Stimulated activated CD4-positive, alpha-beta T cell treated with anti-CD3 and anti-CD28 coated beads, Interleukin-1b, Interleukin-23, amount 100 ng/mL, for 4 hours (primary cell): ENCODE measurements at regions not wholly inside any gene's neighbourhood (a gene's known extent, or its start where the extent isn't known, plus 50 kb on each side); places are given as distances from the start of the nearest gene placed in this dataset.
A peak's percentile ranks its signal among the peaks of the same experiment; 100 is the strongest.
"Not testable (repeated sequence)": the region's sequence is repeated elsewhere in the genome, so short reads cannot be mapped to it uniquely, and the experiment has no call there.

Source experiments
- DNase-seq, 2 donors: peaks; one replicate each; pipeline ENCODE4 v3.0.0-alpha.2; 2020; ENCODE audit warnings: low read depth in 2 of 2

GRCh38 chr2:201946746-201947145 is 86.9 kb upstream of the FZD7 start:
- not testable (repeated sequence) for DNase-seq

DNA sequence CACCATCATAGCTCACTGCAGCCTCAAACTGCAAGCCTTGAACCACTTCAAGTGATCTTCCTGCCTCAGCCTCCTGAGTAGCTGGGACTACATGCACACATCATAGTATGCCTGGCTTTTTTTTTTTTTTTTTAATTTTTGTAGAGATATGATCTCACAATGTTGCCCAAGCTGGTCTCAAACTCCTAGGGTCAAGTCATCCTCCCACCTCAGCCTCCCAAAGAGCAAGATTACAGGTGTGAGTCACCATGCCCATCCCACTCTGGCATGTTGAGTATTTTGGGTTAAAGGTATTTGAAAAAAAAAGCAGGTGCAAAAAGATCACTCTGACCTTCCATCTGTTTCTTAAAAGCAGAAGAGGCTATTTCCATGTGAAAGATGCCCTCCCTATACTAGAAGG is 86.4 kb upstream of the FZD7 start:
- DNase-seq = no peak

DNA sequence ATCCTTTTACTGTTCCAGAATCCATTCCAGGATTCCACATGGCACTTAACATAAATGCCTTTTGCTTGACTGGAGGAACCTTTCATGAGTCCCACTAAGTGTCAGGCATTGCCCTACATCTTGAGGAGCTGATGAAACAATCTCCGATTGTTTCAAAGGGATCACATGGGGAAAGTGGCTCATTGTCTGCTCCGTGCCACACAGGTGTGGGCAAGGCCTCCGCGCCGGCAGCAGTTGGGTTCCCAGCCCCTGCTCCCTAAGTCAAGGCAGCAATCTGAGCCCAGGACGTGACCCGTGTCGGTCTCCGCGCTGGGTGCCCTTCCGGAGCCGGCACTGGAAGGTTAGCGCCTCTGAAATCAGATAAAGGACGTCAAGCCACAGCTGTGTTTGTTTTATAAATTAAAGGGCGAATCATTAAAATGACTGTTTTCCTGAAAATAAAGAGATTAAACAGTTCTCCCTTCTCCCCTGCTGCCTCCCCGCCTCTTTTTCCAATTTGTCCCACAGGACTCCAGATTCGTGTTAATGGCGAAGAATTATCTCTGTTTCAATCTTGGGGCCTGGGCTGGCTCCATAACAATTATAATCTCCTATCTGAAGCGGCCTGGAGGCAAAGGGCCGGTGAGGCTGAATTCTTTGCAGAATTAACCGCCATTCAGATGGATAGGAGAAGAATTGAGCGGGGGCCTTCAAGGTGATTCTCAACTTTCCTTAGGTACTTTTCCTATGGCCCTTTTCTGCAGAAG is 84.3 kb upstream of the FZD7 start:
- DNase-seq = no peak

- no peak for DNase-seq
Observed at GRCh38 chr2:201949927-201950246, 83.8 kb upstream of the FZD7 start.

- no peak for DNase-seq
Observed at GRCh38 chr2:201950606-201951005, 83.0 kb upstream of the FZD7 start.

DNA sequence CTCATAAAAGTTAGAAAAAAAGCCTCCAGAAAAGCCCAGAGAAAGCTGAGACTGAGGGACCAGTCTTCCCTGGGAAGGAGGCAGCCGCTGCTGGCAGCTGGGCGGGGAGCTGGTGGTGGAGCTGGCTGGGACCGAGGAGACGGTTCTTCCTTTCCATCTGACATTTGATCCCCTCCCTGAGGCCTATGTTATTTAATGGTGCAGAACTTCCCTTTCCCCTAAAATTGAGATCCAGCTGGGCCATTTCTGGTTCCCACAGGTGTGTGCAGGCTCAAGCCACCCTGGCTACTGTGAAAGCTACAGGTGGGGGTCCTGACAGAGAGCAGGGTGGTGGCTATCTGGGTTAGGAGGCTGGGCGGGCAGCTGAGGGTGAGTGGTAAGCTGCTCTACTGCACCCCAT is 81.5 kb upstream of the FZD7 start:
- DNase-seq = no peak

DNA sequence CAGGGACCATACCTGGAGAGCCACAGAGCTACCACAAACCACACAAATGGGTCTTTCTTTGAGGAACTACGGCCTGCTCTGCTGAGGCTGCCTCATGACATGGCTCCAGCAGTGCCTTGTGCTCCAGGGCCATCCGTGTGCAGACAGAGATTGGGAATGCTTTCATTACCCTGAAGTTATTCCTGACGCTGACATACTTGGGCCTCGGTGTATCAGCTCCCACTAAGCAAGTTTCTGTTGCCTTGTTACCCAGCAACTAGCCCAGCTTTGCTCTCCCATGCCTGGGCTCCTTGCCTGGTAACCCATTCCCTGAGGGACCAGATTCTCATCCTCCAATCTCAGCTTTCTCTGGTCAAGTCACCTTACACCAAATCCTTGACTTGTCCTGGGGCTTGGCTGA is 80.3 kb upstream of the FZD7 start:
- DNase-seq = no peak

DNA sequence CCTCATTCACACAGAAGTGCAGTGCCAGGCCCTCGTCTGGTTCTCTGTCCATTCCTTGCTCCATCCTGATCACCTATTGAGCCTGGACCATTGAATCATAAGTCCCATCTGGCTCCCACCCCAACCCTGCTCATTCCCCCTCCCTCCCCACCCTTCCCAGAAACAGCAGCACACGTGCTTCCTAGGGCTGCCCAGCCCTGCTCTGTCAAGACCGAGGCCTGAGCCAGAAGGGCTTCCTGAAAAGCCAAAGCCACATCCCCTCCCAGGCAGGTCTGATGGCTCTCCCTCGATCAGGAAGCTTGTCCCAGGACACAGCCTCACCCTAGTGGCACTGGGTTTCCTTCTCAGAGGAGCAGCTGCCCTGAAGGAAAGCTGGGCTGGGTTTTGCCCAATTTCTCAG is 79.8 kb upstream of the FZD7 start:
- DNase-seq = no peak

DNA sequence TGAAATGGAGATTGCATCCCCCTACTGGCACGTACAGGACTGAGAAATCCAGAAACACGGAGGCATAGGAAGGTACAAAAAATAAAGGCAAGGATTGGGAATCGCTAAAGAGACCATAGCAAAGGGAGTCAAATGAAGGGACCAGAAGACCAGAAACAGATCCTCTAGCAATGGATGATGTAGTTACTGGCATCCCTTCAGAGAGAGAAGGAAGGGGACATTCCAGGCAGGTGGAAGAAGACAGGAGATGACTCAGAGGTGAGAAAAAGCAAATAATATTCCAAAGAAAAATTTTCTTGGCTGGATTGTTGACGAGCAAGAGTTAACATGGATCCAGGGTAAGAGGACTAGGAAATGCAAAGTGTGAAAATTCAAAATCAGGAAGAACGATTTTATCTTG is 78.4 kb upstream of the FZD7 start:
- DNase-seq = no peak

DNA sequence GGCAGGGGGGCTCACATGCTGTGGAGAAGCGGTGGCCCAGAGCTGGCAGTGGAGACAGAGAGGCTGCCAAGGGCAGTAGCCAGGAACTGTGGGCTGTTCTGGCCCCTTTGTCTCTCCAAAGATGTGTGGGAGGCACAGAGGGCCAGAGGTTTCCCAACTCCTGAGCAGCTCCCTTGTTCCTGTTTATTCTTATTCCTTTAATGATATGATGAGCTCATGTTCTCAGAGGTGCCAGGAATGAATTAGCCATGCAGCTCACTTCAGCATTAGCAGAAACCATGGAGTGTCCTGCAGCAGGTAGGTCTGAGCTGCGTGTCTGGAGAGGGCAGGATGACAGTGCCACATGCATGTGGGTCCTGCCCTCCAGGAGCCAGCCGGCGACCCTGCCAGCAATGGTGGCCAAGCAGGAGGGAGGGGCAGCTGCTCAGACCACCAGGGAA is 77.9 kb upstream of the FZD7 start:
- no peak for DNase-seq

DNA sequence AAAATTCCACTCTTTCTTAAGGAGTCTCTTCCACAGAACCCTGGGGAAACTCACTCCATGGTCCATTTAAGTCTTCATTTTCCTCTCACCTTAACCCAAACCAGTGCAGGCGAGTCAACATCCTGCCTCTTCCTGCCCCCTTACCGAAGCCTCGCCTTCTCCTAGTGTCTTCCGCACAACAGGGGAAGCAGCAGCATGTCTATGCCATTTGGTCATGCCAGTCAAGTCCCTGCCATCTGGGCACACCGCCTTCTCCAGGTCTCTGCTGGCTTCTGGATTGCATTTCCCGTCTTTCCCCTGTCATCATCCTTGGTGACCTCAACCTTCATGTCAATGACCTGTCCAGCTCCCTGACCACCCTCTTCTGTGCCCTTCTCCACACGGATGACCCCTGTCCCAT is 77.3 kb upstream of the FZD7 start:
- DNase-seq = no peak

- no peak for DNase-seq
Observed at GRCh38 chr2:201957091-201957490, 76.6 kb upstream of the FZD7 start.

DNA sequence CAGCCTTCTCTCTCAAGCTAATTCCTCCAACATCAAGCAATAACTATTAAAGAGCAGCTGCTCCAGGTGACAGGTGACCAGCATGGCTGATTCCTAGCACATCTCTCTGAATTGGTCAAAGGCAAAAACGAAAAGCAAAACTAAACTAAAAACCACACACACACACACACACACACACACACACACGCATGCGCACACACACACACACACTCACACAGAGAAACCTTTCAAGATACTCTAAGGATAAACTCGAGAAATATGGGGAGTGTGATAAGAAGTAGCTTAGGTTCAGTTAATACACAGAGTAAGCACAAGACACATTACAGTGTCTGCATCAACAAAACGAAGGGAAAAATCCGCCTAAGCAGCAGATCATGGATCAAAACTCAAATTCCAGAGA is 74.5 kb upstream of the FZD7 start:
- no peak for DNase-seq

DNA sequence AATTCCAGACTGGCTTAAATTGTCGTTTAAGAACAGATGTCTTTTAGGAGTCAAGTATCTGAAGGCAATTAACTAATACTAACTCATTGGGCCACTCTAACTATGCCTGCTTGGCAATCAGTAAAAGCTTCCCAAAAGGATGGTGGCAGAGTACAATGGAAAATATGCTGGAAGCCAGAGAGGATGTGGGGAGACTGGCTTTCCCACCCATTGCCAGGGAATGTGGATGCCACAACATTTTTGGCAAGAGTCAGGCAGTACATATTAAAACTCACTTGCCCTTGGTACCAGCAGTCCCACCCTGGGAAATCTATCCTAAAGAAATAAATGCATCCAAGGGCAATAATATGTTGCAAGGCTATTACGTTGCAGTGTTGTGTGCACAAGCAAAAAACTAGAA is 74.0 kb upstream of the FZD7 start:
- DNase-seq = no peak

- no peak for DNase-seq
Observed at GRCh38 chr2:201960305-201960704, 73.3 kb upstream of the FZD7 start.

DNA sequence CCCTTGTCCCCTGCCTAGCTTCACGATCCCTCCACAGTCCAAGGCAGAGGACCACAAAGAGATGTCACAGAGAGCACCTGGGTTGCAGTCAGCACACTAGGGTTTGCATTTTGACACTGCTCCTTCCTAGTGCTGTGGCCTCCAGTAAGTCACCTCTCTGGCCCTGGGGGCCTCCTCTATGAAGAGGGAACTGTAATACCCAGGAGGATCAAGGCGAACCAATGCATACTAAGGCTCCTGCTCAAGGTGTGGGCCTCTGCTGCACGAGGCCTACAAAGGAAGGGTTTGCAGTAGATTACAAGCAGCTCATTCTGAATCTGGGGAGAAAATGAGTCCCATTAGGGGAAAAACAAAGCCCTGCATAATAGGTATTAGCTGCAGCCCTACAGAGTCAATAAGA is 72.3 kb upstream of the FZD7 start:
- no peak for DNase-seq

- DNase-seq = no peak
Observed at GRCh38 chr2:201962774-201963562, 70.7 kb upstream of the FZD7 start.

DNA sequence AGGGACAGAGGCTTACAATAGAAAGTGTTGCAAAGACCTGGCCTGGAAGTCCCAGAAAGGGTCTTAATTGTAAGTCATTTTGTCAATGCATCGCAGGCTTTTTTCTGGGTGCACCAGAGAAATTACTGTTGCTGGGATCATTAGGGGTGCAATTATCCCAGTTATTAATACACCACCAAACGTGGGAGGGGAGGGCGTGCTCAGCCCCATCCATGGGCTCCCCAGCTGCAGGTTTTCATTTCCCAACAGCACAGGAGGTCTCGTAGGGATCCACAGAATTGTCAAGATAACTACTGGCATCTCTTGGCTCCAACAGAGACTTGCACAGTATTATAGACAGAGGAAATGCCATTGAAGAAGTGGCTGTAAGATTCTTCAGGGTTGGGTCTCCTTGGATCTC is 69.6 kb upstream of the FZD7 start:
- DNase-seq = no peak

DNA sequence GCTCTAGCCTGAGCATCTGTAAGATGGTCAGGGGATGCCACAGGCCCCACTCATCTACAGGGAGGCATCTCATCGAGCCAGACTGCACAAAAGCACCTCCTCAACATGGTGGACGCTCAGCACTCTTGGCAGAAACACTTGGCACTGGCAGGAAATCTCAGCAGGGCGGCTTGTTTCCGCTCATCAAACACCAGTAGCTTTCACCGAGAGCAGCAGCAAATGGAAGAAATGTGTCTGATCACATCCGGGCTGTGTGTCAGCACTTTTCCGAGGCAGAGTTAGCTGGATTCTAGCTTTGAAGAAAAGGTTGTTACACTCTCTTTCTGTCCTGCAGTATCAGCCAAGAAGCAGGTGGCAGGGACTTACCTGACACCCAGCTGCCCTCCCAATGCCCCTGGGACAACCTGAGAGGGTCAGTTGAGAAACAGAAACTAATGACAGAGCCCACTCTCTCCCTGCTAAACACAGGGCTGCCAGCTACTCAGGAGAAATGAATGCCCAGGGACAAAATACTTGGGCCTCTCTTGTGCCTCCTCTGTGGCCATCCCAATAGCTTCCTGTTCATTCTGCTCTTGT is 68.9 kb upstream of the FZD7 start:
- peak in 1 of 2 donors; percentile 17 for DNase-seq

DNA sequence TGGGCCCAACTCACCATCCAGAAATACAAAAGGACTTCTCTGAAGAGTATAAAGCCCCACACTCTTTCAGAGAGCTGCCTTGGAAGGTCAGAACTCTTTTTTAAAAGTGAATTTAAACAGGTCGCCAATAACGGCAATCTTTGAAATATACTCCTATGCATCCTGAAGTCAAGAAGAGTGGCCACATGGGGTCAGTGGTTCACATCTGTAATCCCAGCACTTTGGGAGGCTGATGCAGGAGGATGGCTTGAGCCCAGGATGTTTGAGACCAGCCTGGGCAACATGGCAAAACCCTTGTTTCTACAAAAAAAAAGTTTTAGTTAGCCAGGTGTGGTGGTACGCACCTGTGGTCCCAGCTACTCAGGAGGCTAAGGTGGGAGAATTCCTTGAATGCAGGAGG is 68.1 kb upstream of the FZD7 start:
- DNase-seq = no peak

DNA sequence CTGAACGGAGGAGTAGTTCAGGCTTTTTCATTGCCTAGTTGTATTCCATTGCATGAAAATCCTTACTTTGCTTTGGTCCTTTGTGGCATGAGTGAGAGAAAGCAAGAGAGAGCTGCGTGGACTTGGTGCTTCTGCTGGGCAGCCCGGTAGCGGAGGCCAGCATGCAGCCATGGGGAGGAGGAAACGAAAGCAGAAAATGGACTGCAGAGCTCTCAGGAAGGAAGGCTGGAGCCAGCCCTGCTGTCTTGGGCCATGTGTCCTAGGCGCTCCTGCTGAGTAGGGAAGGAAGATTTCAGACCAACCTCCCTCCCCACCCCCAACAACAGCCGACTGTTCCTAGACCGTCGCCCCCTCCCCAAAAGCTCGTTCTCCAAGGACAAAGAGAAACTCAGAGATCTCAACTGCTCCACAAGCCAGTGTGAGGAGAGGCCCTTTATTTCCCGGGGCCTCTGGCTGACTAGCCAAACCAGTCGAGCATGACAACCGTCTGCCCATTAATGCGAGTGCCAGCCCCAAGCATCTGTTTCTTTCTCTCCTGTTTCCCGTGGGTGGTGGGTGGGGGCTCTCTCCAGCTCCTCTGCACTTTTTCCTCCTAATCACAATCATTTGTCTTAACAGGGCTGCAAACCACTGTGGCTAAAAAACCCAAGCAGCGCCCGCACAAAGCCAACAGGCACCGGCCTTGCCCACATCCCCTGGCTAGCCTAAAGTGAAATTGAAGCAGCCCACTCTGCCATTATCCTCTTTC is 66.8 kb upstream of the FZD7 start:
- no peak for DNase-seq

- DNase-seq = no peak
Observed at GRCh38 chr2:201968050-201968449, 65.6 kb upstream of the FZD7 start.

GRCh38 chr2:201968476-201968875 is 65.2 kb upstream of the FZD7 start:
- DNase-seq = no peak
